ENCODE measurements at regions not wholly inside any gene's neighbourhood (a gene's known extent, or its start where the extent isn't known, plus 50 kb on each side); places are given as distances from the start of the nearest gene placed in this dataset.

GRCh38 chr3:140822401-140823047, 119.1 kb upstream of the SLC25A36 start:
- Histone ChIP-seq H3K36me3 (ENCODE audit: low read length) (no peaks in the 10 kb centered on the region), H3F3A (ENCODE audit: insufficient read depth) (no peaks in the 10 kb centered on the region), H4K20me1 (ENCODE audit: low read depth, low read length) (no peaks in the 10 kb centered on the region), H3K27ac (ENCODE audit: low read depth, low read length) (no peak overlapping the region), H3K27me3 (ENCODE audit: low read length) (no peaks in the 10 kb centered on the region), H3K9ac (ENCODE audit: low read length) (no peak overlapping the region), H3K9me2 (replicated peaks; ENCODE audit: insufficient read depth, low read length) (no peaks in the 10 kb centered on the region), H3K79me2 (ENCODE audit: insufficient read depth, low read length) (no peaks in the 10 kb centered on the region), H3K4me3 (ENCODE audit: insufficient read depth, low read length, poor library complexity, severe bottlenecking) (no peak overlapping the region), H3K9me3 (ENCODE audit: insufficient read depth, low read length) (no peaks in the 10 kb centered on the region), H2AFZ (ENCODE audit: low read depth, low read length, severe bottlenecking) (no peak overlapping the region), H3K4me2 (ENCODE audit: low read depth, low read length, poor library complexity, severe bottlenecking) (no peak overlapping the region)
- TF ChIP-seq EZH2phosphoT487 (conservative IDR thresholded peaks at IDR 0.05; ENCODE audit: low read length) = no peak
- no peak for TF ChIP-seq CTCF (IDR thresholded peaks at IDR 0.05; ENCODE audit: insufficient read depth, low read length, poor library complexity, severe bottlenecking)

GRCh38 chr3:140823106-140823505, 118.5 kb upstream of the SLC25A36 start:
- H3K9ac ChIP-seq (ENCODE audit: low read length) = no peak overlapping the region
- H3F3A ChIP-seq (ENCODE audit: insufficient read depth) = no peaks in the 10 kb centered on the region
- no peak overlapping the region for H3K4me2 ChIP-seq (ENCODE audit: low read depth, low read length, poor library complexity, severe bottlenecking)
- H3K27ac ChIP-seq (ENCODE audit: low read depth, low read length) = no peak overlapping the region
- TF ChIP-seq CTCF (IDR thresholded peaks at IDR 0.05; ENCODE audit: insufficient read depth, low read length, poor library complexity, severe bottlenecking) (no peak), EZH2phosphoT487 (conservative IDR thresholded peaks at IDR 0.05; ENCODE audit: low read length) (no peak)
- H3K79me2 ChIP-seq (ENCODE audit: insufficient read depth, low read length) = no peaks in the 10 kb centered on the region
- no peak overlapping the region for H2AFZ ChIP-seq (ENCODE audit: low read depth, low read length, severe bottlenecking)
- H3K9me2 ChIP-seq (replicated peaks; ENCODE audit: insufficient read depth, low read length) = no peaks in the 10 kb centered on the region
- no peak overlapping the region for H3K4me3 ChIP-seq (ENCODE audit: insufficient read depth, low read length, poor library complexity, severe bottlenecking)
- no peaks in the 10 kb centered on the region for H3K9me3 ChIP-seq (ENCODE audit: insufficient read depth, low read length)
- no peaks in the 10 kb centered on the region for H4K20me1 ChIP-seq (ENCODE audit: low read depth, low read length)
- H3K36me3 ChIP-seq (ENCODE audit: low read length) = no peaks in the 10 kb centered on the region
- H3K27me3 ChIP-seq (ENCODE audit: low read length) = no peaks in the 10 kb centered on the region

- H4K20me1 ChIP-seq (ENCODE audit: low read depth, low read length) = no peaks in the 10 kb centered on the region
- H3K79me2 ChIP-seq (ENCODE audit: insufficient read depth, low read length) = no peaks in the 10 kb centered on the region
- no peak overlapping the region for H3K9ac ChIP-seq (ENCODE audit: low read length)
- no peaks in the 10 kb centered on the region for H3F3A ChIP-seq (ENCODE audit: insufficient read depth)
- no peak overlapping the region for H3K4me3 ChIP-seq (ENCODE audit: insufficient read depth, low read length, poor library complexity, severe bottlenecking)
- no peak overlapping the region for H2AFZ ChIP-seq (ENCODE audit: low read depth, low read length, severe bottlenecking)
- no peaks in the 10 kb centered on the region for H3K36me3 ChIP-seq (ENCODE audit: low read length)
- no peak overlapping the region for H3K4me2 ChIP-seq (ENCODE audit: low read depth, low read length, poor library complexity, severe bottlenecking)
- H3K9me3 ChIP-seq (ENCODE audit: insufficient read depth, low read length) = no peaks in the 10 kb centered on the region
- no peak for TF ChIP-seq EZH2phosphoT487 (conservative IDR thresholded peaks at IDR 0.05; ENCODE audit: low read length)
- no peaks in the 10 kb centered on the region for H3K27me3 ChIP-seq (ENCODE audit: low read length)
- H3K9me2 ChIP-seq (replicated peaks; ENCODE audit: insufficient read depth, low read length) = no peaks in the 10 kb centered on the region
- H3K27ac ChIP-seq (ENCODE audit: low read depth, low read length) = no peak overlapping the region
These were observed 113.7 kb upstream of the SLC25A36 start for GRCh38 chr3:140827894-140828293.

GRCh38 chr3:140828585-140828984, 113.1 kb upstream of the SLC25A36 start:
- TF ChIP-seq CTCF (IDR thresholded peaks at IDR 0.05; ENCODE audit: insufficient read depth, low read length, poor library complexity, severe bottlenecking) (no peak), EZH2phosphoT487 (conservative IDR thresholded peaks at IDR 0.05; ENCODE audit: low read length) (no peak)
- H3K9me2 ChIP-seq (replicated peaks; ENCODE audit: insufficient read depth, low read length) = no peaks in the 10 kb centered on the region
- H3K27ac ChIP-seq (ENCODE audit: low read depth, low read length) = no peak overlapping the region

More at GRCh38 chr3:140828585-140828984, 113.1 kb upstream of the SLC25A36 start:
- H3K4me3 ChIP-seq (ENCODE audit: insufficient read depth, low read length, poor library complexity, severe bottlenecking) = no peak overlapping the region
- H2AFZ ChIP-seq (ENCODE audit: low read depth, low read length, severe bottlenecking) = no peak overlapping the region
- H3K27me3 ChIP-seq (ENCODE audit: low read length) = no peaks in the 10 kb centered on the region
- no peaks in the 10 kb centered on the region for H3K79me2 ChIP-seq (ENCODE audit: insufficient read depth, low read length)
- H3K4me2 ChIP-seq (ENCODE audit: low read depth, low read length, poor library complexity, severe bottlenecking) = no peak overlapping the region
- H3K9me3 ChIP-seq (ENCODE audit: insufficient read depth, low read length) = no peaks in the 10 kb centered on the region
- no peaks in the 10 kb centered on the region for H4K20me1 ChIP-seq (ENCODE audit: low read depth, low read length)
- no peak overlapping the region for H3K9ac ChIP-seq (ENCODE audit: low read length)
- H3K36me3 ChIP-seq (ENCODE audit: low read length) = no peaks in the 10 kb centered on the region
- no peaks in the 10 kb centered on the region for H3F3A ChIP-seq (ENCODE audit: insufficient read depth)

All from SU-DHL-6 (cell line).